SK-N-SH (cell line): ENCODE measurements at regions not wholly inside any gene's neighbourhood (a gene's known extent, or its start where the extent isn't known, plus 50 kb on each side); places are given as distances from the start of the nearest gene placed in this dataset.

ENCODE experiments used
- CTCF ChIA-PET: fragments of 300-600, 350-600 bp; formaldehyde crosslinking; extraction: SDS; loops from one replicate; lab custom pipeline; 2021; lab: Yijun Ruan, JAX
- POLR2A ChIA-PET: fragments of 350-600 bp; sonication (Branson Sonifier 250); formaldehyde crosslinking; extraction: SDS; loops from one replicate; lab custom pipeline; 2020; ENCODE audit warnings: antibody characterized with exemption, inconsistent platforms; lab: Yijun Ruan, JAX
- DNase-seq: peaks from one replicate; pipeline ENCODE4 v3.0.0; 2012
- H2AFZ ChIP-seq: fragments of 200-600 bp; sonication (generic); 2 replicates; pipeline ENCODE4 v1.8.1; 2016; ENCODE audit warnings: antibody characterized with exemption, mild to moderate bottlenecking, low read depth
- H3F3A ChIP-seq: fragments of 200-600 bp; sonication (generic); replicated peaks from 2 replicates; pipeline ENCODE3; 2016; ENCODE audit warnings: antibody characterized with exemption, mild to moderate bottlenecking; ENCODE audit not compliant: insufficient read depth
- H3K27ac ChIP-seq, 2 experiments: fragments of 200-500 bp in 1 of 2; fragments of 200-600 bp in 1 of 2; sonication (Bioruptor generic) in 1 of 2; sonication (generic), shearing (Covaris generic) in 1 of 2; 2 replicates each; pipeline versions ENCODE4 v1.5.1 to v1.6.1; 2014 to 2016; ENCODE audit warnings: low read depth in 2 of 2, inconsistent platforms in 1 of 2, low read length in 1 of 2, mild to moderate bottlenecking in 1 of 2, mixed read lengths in 1 of 2
- H3K27me3 ChIP-seq: fragments of 200-600 bp; sonication (generic), shearing (Covaris generic); 2 replicates; pipeline ENCODE4 v1.6.1; 2016; ENCODE audit warnings: mixed run types; ENCODE audit not compliant: insufficient read depth
- H3K36me3 ChIP-seq, 2 experiments: fragments of 200-500 bp in 1 of 2; fragments of 200-600 bp in 1 of 2; sonication (Bioruptor generic) in 1 of 2; sonication (generic) in 1 of 2; replicated peaks in 1 of 2; 2 replicates each; pipeline versions ENCODE3 to v1.5.1; 2014 to 2016; ENCODE audit warnings: low read length in 1 of 2, mild to moderate bottlenecking in 1 of 2; ENCODE audit not compliant: insufficient read depth in 2 of 2, control insufficient read depth in 1 of 2
- H3K4me1 ChIP-seq, 2 experiments: fragments of 200-500 bp in 1 of 2; fragments of 200-600 bp in 1 of 2; sonication (Bioruptor generic) in 1 of 2; sonication (generic), shearing (Covaris generic) in 1 of 2; 2 replicates each; pipeline versions ENCODE4 v1.5.1 to v1.6.1; 2014 to 2016; ENCODE audit warnings: low read depth in 1 of 2, low read length in 1 of 2, mixed run types in 1 of 2; ENCODE audit not compliant: insufficient read depth in 2 of 2, control insufficient read depth in 1 of 2
- H3K4me2 ChIP-seq: fragments of 200-600 bp; sonication (generic), shearing (Covaris generic); 2 replicates; pipeline ENCODE4 v1.6.1; 2017; ENCODE audit warnings: mixed run types
- H3K4me3 ChIP-seq, 2 experiments: fragments of 200-500 bp in 1 of 2; fragments of 200-600 bp in 1 of 2; sonication (Bioruptor generic) in 1 of 2; sonication (generic), shearing (Covaris generic) in 1 of 2; 2 replicates each; pipeline versions ENCODE4 v1.5.1 to v1.8.1; 2014 to 2016; ENCODE audit warnings: low read depth in 2 of 2, inconsistent platforms in 1 of 2, low read length in 1 of 2, mild to moderate bottlenecking in 1 of 2, mixed read lengths in 1 of 2, moderate library complexity in 1 of 2
- H3K79me2 ChIP-seq: fragments of 200-600 bp; sonication (generic); 2 replicates; pipeline ENCODE4 v1.8.1; 2017; ENCODE audit warnings: mild to moderate bottlenecking; ENCODE audit not compliant: insufficient read depth
- H3K9ac ChIP-seq: fragments of 200-600 bp; sonication (generic); 2 replicates; pipeline ENCODE4 v1.6.1; 2017; ENCODE audit warnings: mixed run types
- H3K9me2 ChIP-seq: fragments of 200-600 bp; sonication (generic); 2 replicates; pipeline ENCODE4 v1.6.1; 2017; ENCODE audit warnings: mixed run types
- H3K9me3 ChIP-seq: fragments of 200-600 bp; sonication (generic); 2 replicates; pipeline ENCODE4 v1.6.1; 2017; ENCODE audit warnings: mixed run types, mild to moderate bottlenecking, moderate library complexity
- H4K20me1 ChIP-seq: fragments of 200-600 bp; sonication (generic); 2 replicates; pipeline ENCODE4 v1.6.1; 2017; ENCODE audit warnings: mild to moderate bottlenecking, mixed run types; ENCODE audit not compliant: insufficient read depth
- CHD2 ChIP-seq: fragments of 150-350 bp; IDR thresholded peaks from 2 replicates; pipeline ENCODE4 v1.6.1; 2018; ENCODE audit warnings: low read length; ENCODE audit not compliant: partially characterized antibody
- EP300 ChIP-seq, 2 experiments: IDR thresholded peaks; 2 replicates each; pipeline versions ENCODE4 v1.4.0 to v1.6.1; 2012; ENCODE audit warnings: borderline replicate concordance in 1 of 2, low read depth in 1 of 2, low read length in 1 of 2
- EZH2phosphoT487 ChIP-seq: fragments of 200-600 bp; sonication (generic); IDR thresholded peaks from 2 replicates; pipeline ENCODE4 v1.6.1; 2017; ENCODE audit warnings: low read depth, mixed run types, mild to moderate bottlenecking, antibody characterized with exemption, moderate library complexity, borderline replicate concordance
- FOXJ3 ChIP-seq: sonication (generic); formaldehyde crosslinking; IDR thresholded peaks from 2 replicates; pipeline ENCODE4 v1.5.1; 2020; ENCODE audit warnings: mild to moderate bottlenecking, missing genetic modification reagents
- GABPA ChIP-seq: IDR thresholded peaks from 2 replicates; pipeline ENCODE4 v1.4.0; 2012; ENCODE audit warnings: low read depth, mild to moderate bottlenecking
- GATA2 ChIP-seq: sonication (generic); formaldehyde crosslinking; IDR thresholded peaks from 2 replicates; pipeline ENCODE4 v1.5.0; 2020; ENCODE audit warnings: mild to moderate bottlenecking, missing genetic modification reagents
- IRF3 ChIP-seq: fragments of 150-350 bp; IDR thresholded peaks from 2 replicates; pipeline ENCODE4 v1.6.1; 2016; ENCODE audit warnings: mild to moderate bottlenecking, low read depth, low read length
- JUND ChIP-seq: IDR thresholded peaks from 2 replicates; pipeline ENCODE4 v1.4.0; 2012
- NFIC ChIP-seq: IDR thresholded peaks from 2 replicates; pipeline ENCODE4 v1.4.0; 2012; ENCODE audit warnings: borderline replicate concordance
- NRF1 ChIP-seq: IDR thresholded peaks from 2 replicates; pipeline ENCODE4 v1.6.1; 2012; ENCODE audit warnings: low read depth, mild to moderate bottlenecking, low read length
- RFX5 ChIP-seq: IDR thresholded peaks from 2 replicates; pipeline ENCODE4 v1.6.1; 2012; ENCODE audit warnings: mild to moderate bottlenecking, improper control_type of control experiment, low read length
- SMC3 ChIP-seq: IDR thresholded peaks from 2 replicates; pipeline ENCODE4 v1.6.1; 2012; ENCODE audit warnings: low read depth, low read length, improper control_type of control experiment
- TAF1 ChIP-seq: IDR thresholded peaks from 2 replicates; pipeline ENCODE4 v1.6.1; 2012; ENCODE audit warnings: low read depth, mild to moderate bottlenecking, low read length, moderate library complexity, borderline replicate concordance
- WGBS: methylation state at CpG from one replicate; pipeline ENCODE4 v1.1.6; 2017; ENCODE audit warnings: low lambda C conversion rate; 5-methylcytosine and 5-hydroxymethylcytosine counted together
- TF ChIP-seq, protein P1 (sequence below): IDR thresholded peaks from 2 replicates; pipeline ENCODE4 v1.6.1; 2012; ENCODE audit warnings: mild to moderate bottlenecking, low read depth, low read length, moderate library complexity
- TF ChIP-seq, protein P2 (sequence below): IDR thresholded peaks from 2 replicates; pipeline ENCODE4 v1.4.0; 2012; ENCODE audit warnings: low read depth, borderline replicate concordance

DNA sequence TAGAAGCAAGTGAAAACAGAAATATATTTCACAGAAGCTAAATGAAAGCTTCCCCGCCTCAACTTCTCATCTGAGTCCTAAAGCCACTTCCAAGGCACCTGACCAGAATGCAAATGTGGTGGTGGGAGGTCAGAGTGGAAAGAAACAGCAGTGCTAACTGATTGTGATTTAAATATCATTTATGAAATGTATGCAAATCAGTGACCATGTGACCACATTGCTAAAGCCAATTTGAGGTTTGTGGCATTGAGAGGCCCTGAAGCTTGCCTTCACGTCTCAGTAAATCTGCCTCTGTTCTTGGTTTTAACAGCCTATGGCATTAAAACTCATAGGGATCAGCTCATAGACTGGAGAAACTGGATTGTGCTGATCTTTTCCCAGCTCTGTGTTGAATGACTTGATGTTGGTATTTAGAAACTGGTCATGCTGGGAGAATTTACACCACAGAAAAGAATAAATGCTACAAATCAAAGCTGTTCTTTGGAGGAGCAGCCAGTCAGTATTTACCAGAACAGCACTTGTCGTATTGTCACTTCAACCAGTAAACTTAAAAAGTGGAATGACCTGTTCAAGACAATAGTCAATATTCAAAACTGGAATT, 481.4 kb upstream of the ALCAM start (continued):
- TF ChIP-seq EP300 (IDR thresholded peaks at IDR 0.05; ENCODE audit: borderline replicate concordance in 1 of 2, low read depth in 1 of 2, low read length in 1 of 2), result no peak
- TF ChIP-seq, protein P1, sequence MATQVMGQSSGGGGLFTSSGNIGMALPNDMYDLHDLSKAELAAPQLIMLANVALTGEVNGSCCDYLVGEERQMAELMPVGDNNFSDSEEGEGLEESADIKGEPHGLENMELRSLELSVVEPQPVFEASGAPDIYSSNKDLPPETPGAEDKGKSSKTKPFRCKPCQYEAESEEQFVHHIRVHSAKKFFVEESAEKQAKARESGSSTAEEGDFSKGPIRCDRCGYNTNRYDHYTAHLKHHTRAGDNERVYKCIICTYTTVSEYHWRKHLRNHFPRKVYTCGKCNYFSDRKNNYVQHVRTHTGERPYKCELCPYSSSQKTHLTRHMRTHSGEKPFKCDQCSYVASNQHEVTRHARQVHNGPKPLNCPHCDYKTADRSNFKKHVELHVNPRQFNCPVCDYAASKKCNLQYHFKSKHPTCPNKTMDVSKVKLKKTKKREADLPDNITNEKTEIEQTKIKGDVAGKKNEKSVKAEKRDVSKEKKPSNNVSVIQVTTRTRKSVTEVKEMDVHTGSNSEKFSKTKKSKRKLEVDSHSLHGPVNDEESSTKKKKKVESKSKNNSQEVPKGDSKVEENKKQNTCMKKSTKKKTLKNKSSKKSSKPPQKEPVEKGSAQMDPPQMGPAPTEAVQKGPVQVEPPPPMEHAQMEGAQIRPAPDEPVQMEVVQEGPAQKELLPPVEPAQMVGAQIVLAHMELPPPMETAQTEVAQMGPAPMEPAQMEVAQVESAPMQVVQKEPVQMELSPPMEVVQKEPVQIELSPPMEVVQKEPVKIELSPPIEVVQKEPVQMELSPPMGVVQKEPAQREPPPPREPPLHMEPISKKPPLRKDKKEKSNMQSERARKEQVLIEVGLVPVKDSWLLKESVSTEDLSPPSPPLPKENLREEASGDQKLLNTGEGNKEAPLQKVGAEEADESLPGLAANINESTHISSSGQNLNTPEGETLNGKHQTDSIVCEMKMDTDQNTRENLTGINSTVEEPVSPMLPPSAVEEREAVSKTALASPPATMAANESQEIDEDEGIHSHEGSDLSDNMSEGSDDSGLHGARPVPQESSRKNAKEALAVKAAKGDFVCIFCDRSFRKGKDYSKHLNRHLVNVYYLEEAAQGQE, result no peak
- TF ChIP-seq EZH2phosphoT487, result no peak
- no peak for TF ChIP-seq TAF1
- no peak for TF ChIP-seq SMC3
- no peak for TF ChIP-seq IRF3

DNA sequence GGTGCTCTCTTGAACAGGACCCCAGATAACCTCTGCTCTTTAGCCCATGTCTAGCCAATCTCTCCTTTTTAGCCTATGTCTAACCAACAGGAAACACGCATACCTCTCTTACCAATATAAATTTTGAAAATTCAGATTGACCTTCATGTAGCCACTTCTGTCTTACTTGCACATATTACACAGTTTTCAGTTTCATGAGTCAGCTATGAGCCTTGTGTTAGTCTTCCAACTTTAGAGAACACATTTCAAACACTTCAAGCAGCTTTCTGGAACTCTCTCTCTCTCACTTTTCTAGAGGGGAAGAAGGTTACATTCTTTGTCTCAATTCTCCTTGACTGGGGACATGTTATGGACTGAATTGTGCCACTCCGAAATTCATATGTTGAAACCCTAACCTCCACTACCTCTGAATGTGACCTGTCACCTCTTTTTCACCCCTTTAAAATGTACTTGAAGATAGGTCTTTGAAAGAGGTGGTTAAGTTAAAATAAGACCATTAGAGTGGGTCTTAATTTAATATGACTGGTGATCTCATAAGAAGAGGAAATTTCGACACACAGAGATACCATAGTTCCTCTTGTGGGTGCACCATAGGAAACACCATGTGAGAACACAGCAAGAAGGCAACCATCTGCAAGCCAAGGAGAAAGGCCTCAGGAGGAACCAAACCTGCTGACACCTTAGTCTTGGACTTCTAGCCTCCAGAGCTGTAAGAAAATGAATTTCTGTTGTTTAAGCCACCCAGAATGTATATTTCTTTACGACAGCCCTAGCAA, 480.3 kb upstream of the ALCAM start:
- CTCF ChIA-PET, result interaction anchor here (0.6 to 1.5 kb wide), 2 partner anchors 10 to 642 kb away, joined by 3 to 4 read pairs; no protein-coding TSS in a partner anchor
- 0 out of 4 replicates have a peak overlapping the region, but pooled peaks of 1 of the 2 experiments have one; percentile 25 for H3K27ac ChIP-seq
- no peaks in the 10 kb centered on the region for H3F3A ChIP-seq
- no peaks in the 10 kb centered on the region for H3K27me3 ChIP-seq
- no peaks in the 10 kb centered on the region for H3K79me2 ChIP-seq
- DNase-seq, result no peak
- no peaks in the 10 kb centered on the region for H3K9me2 ChIP-seq
- H3K4me2 ChIP-seq, result no peak overlapping the region
- H3K4me1 ChIP-seq, result no peaks in the 10 kb centered on the region
- no peak overlapping the region for H3K4me3 ChIP-seq
- 0 out of 2 replicates have a peak overlapping the region, but pooled peaks have one; percentile 20 for H2AFZ ChIP-seq
- no peaks in the 10 kb centered on the region for H4K20me1 ChIP-seq
- WGBS, result 89% methylated on average over 4 of the region's 4 CpGs
- POLR2A ChIA-PET, result no interaction called here
- no peaks in the 10 kb centered on the region for H3K36me3 ChIP-seq
- H3K9ac ChIP-seq, result no peak overlapping the region
- H3K9me3 ChIP-seq, result no peaks in the 10 kb centered on the region
- TF ChIP-seq, protein P1, result no peak
- TF ChIP-seq JUND (no peak), EP300 (IDR thresholded peaks at IDR 0.05; ENCODE audit: borderline replicate concordance in 1 of 2, low read depth in 1 of 2, low read length in 1 of 2) (no peak), GABPA (no peak), NRF1 (no peak), SMC3 (no peak), NFIC (no peak), IRF3 (no peak), RFX5 (no peak), CHD2 (no peak), GATA2 (no peak), FOXJ3 (CRISPR knock-in tag) (no peak), EZH2phosphoT487 (no peak)
- TF ChIP-seq, protein P2, sequence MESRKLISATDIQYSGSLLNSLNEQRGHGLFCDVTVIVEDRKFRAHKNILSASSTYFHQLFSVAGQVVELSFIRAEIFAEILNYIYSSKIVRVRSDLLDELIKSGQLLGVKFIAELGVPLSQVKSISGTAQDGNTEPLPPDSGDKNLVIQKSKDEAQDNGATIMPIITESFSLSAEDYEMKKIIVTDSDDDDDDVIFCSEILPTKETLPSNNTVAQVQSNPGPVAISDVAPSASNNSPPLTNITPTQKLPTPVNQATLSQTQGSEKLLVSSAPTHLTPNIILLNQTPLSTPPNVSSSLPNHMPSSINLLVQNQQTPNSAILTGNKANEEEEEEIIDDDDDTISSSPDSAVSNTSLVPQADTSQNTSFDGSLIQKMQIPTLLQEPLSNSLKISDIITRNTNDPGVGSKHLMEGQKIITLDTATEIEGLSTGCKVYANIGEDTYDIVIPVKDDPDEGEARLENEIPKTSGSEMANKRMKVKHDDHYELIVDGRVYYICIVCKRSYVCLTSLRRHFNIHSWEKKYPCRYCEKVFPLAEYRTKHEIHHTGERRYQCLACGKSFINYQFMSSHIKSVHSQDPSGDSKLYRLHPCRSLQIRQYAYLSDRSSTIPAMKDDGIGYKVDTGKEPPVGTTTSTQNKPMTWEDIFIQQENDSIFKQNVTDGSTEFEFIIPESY, result no peak
